BE2C (cell line): ENCODE measurements at regions not wholly inside any gene's neighbourhood (a gene's known extent, or its start where the extent isn't known, plus 50 kb on each side); places are given as distances from the start of the nearest gene placed in this dataset.

Experiments
- DNase-seq: peaks from one replicate; pipeline ENCODE4 v3.0.0-alpha.2; 2020
- H3K27me3 ChIP-seq: fragments of 250-450 bp; sonication (Bioruptor Pico); 2 replicates; pipeline ENCODE4 v1.5.1; 2020; ENCODE audit warnings: mild to moderate bottlenecking
- H3K36me3 ChIP-seq: fragments of 250-450 bp; sonication (Bioruptor Pico); 2 replicates; pipeline ENCODE4 v1.5.1; 2020; ENCODE audit warnings: mild to moderate bottlenecking
- H3K4me1 ChIP-seq: fragments of 250-450 bp; sonication (Bioruptor Pico); 2 replicates; pipeline ENCODE4 v1.5.1; 2020
- H3K4me3 ChIP-seq: 2 replicates; pipeline ENCODE4 v1.5.1; 2011; ENCODE audit warnings: low read depth, low read length
- H3K9me3 ChIP-seq: fragments of 250-450 bp; sonication (Bioruptor Pico); 2 replicates; pipeline ENCODE4 v1.5.1; 2020
- TF ChIP-seq, protein P1 (sequence below): IDR thresholded peaks from 2 replicates; pipeline ENCODE4 v1.5.1; 2012; ENCODE audit warnings: mild to moderate bottlenecking, low read depth, low read length

DNA sequence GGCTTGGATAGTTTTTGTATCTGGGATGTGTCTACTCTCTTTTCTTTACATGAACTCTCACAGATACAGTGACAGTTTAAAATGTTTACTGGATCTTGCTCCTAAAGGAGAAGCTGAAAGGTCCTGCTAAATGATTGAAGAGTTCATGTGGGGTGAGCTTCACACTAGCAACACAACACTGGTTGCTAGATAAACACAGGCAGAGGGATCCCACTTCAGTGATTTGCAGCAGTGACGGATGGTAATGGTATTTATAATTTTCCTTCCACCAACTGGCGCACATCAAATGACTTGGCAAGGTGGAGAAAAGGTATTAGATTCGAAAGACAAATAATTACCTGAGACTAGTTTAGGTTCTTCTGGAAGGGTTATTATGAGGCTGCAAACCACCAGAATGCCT, 270.2 kb downstream of the TBX15 start:
- H3K4me3 ChIP-seq = no peak overlapping the region
- no peak for DNase-seq
- no peaks in the 10 kb centered on the region for H3K4me1 ChIP-seq
- no peaks in the 10 kb centered on the region; the same call in 1 of the 2 replicates for H3K9me3 ChIP-seq
- H3K36me3 ChIP-seq = no peaks in the 10 kb centered on the region
- TF ChIP-seq, protein P1, sequence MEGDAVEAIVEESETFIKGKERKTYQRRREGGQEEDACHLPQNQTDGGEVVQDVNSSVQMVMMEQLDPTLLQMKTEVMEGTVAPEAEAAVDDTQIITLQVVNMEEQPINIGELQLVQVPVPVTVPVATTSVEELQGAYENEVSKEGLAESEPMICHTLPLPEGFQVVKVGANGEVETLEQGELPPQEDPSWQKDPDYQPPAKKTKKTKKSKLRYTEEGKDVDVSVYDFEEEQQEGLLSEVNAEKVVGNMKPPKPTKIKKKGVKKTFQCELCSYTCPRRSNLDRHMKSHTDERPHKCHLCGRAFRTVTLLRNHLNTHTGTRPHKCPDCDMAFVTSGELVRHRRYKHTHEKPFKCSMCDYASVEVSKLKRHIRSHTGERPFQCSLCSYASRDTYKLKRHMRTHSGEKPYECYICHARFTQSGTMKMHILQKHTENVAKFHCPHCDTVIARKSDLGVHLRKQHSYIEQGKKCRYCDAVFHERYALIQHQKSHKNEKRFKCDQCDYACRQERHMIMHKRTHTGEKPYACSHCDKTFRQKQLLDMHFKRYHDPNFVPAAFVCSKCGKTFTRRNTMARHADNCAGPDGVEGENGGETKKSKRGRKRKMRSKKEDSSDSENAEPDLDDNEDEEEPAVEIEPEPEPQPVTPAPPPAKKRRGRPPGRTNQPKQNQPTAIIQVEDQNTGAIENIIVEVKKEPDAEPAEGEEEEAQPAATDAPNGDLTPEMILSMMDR = no peak
- no peaks in the 10 kb centered on the region for H3K27me3 ChIP-seq

DNA sequence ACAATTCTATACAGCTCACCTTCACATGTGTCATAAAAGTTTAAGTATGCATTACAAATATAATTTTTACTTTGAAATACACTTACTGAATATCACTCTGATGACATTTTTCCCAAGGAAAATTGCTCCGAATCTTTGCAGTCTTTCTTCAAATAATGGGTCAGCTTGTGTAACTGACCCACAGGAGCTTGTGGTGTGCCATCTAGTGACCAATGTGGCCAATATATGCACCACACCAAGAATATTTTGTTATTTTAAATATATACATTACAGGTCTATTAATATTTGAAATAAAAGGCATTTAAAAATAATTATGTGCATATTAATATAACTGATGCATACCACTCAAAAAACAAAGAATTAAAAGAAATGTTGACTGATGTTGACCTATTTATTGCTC, 271.4 kb downstream of the TBX15 start:
- H3K4me3 ChIP-seq = no peak overlapping the region
- TF ChIP-seq, protein P1 = peak; percentile 24; the same call in 1 of the 2 replicates
- DNase-seq = no peak
- H3K9me3 ChIP-seq = no peaks in the 10 kb centered on the region; the same call in 1 of the 2 replicates
- H3K27me3 ChIP-seq = no peaks in the 10 kb centered on the region
- no peaks in the 10 kb centered on the region for H3K4me1 ChIP-seq
- H3K36me3 ChIP-seq = no peaks in the 10 kb centered on the region

DNA sequence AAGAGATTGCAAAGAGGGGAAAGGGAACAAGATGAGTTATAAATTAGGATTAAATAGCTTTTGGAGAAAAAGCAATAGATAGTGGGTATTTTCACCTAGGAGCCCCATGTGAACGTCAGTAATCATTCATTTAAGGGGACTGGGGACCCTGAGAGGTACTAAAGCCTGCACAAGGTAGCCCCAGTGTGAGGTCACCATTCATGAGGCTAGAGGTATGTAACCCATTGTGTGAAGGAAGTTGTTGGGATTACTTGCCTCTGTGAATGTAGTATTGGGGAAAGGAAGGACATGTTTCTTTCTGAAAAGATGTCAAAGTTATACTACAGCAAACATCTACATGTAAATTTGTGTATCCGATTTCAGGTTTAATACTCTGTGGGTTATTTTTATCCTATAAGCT, 276.8 kb downstream of the TBX15 start:
- no peak overlapping the region for H3K4me3 ChIP-seq
- no peaks in the 10 kb centered on the region for H3K9me3 ChIP-seq
- no peaks in the 10 kb centered on the region for H3K27me3 ChIP-seq
- H3K36me3 ChIP-seq = no peaks in the 10 kb centered on the region
- no peak for DNase-seq
- no peaks in the 10 kb centered on the region for H3K4me1 ChIP-seq
- TF ChIP-seq, protein P1 = no peak

DNA sequence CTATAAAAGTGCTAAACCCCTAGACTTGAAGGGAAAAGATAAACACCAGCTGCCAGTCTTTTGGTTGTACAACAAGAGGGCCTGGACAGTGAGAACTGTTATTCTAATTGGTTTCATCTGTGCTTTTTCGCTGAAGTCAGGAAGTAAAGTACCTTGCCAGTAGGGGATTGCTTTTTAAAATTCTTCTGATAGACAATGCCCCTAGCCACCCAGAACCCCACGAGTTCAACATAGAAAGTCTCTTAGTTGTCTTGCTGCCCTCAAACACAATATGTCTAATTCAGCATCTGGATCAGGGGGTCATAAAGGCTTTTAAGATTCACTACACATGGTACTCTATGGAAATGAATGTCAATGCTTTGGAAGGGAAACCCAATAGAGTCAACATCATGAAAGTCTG, 289.2 kb downstream of the TBX15 start:
- no peaks in the 10 kb centered on the region for H3K9me3 ChIP-seq
- no peaks in the 10 kb centered on the region for H3K27me3 ChIP-seq
- no peak for DNase-seq
- no peak overlapping the region for H3K4me3 ChIP-seq
- no peaks in the 10 kb centered on the region for H3K4me1 ChIP-seq
- no peaks in the 10 kb centered on the region for H3K36me3 ChIP-seq
- TF ChIP-seq, protein P1 = no peak

DNA sequence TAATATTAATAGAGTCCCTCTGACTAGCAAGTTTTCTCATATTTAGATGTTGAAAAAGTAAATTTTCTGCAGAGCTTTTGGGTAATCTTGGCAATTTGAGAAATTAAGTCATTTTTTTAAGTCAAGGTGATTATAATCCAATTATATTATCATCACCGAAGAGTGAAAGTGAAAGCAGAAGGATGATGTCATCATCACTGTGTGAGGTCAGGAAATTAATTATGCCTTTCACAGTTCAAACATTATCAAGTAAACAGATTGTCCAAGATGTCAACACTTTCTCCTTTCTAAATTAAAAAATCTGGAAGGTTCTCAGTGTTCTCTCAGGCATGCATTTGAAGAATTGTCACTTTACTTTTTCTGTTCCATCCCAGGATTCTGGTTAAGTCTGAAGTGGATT, 296.0 kb downstream of the TBX15 start:
- no peaks in the 10 kb centered on the region for H3K36me3 ChIP-seq
- TF ChIP-seq, protein P1 = no peak
- DNase-seq = no peak
- no peak overlapping the region for H3K4me3 ChIP-seq
- H3K9me3 ChIP-seq = no peaks in the 10 kb centered on the region
- no peaks in the 10 kb centered on the region for H3K4me1 ChIP-seq
- H3K27me3 ChIP-seq = no peaks in the 10 kb centered on the region

DNA sequence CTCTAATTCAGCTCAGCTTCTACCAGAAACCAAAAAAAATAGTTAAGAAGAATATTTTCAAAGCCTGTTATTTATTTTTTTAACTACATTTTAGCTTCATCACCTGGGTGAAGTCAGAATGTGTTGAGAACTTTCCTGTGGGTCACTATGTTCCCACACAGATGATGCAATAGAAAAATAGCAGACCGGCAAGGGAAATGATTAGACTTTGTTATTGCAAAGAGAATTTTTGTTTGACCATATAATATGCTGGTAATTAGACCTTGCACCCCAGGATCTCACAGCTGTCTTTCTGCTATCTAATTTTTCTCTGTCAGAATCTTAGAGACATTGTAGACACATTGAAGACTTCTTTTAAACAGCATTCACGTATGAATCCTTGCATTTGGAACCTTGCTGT, 299.3 kb downstream of the TBX15 start:
- no peaks in the 10 kb centered on the region for H3K9me3 ChIP-seq
- no peaks in the 10 kb centered on the region for H3K4me1 ChIP-seq
- H3K36me3 ChIP-seq = no peaks in the 10 kb centered on the region
- no peak for DNase-seq
- TF ChIP-seq, protein P1 = no peak
- no peaks in the 10 kb centered on the region for H3K27me3 ChIP-seq
- no peak overlapping the region for H3K4me3 ChIP-seq
